A673 (cell line): ENCODE measurements at regions not wholly inside any gene's neighbourhood (a gene's known extent, or its start where the extent isn't known, plus 50 kb on each side); places are given as distances from the start of the nearest gene placed in this dataset.

Experiments used
- BruUV-seq: library from RNA; stranded (reverse); fragments of 400-500 nt; replicated peaks from 2 replicates; lab custom pipeline; 2021; lab: Mats Ljungman, UMichigan
- CTCF ChIA-PET: fragments of 300-600 bp; sonication (Branson Sonifier 250); formaldehyde crosslinking; loops from one replicate; lab custom pipeline; 2022; ENCODE audit warnings: antibody characterized with exemption; lab: Charles Lee
- POLR2A ChIA-PET: fragments of 300-600 bp; sonication (Branson Sonifier 250); formaldehyde crosslinking; loops from one replicate; lab custom pipeline; 2022; ENCODE audit warnings: antibody characterized with exemption; ENCODE audit not compliant: low non-redundant PET; lab: Charles Lee
- DNase-seq: peaks from one replicate; pipeline ENCODE4 v3.0.0-alpha.2; 2015; ENCODE audit warnings: low spot score
- H3K27ac ChIP-seq: fragments of 200-600 bp; sonication (generic); 2 replicates; pipeline ENCODE4 v1.5.1; 2016; ENCODE audit warnings: mixed run types, low read depth, mild to moderate bottlenecking, mixed read lengths, antibody characterized with exemption, low read length; ENCODE audit not compliant: poor library complexity, severe bottlenecking
- H3K27me3 ChIP-seq: fragments of 200-600 bp; sonication (generic); replicated peaks from 2 replicates; pipeline ENCODE4 v1.6.1; 2017; ENCODE audit warnings: mixed run types, low read depth, mild to moderate bottlenecking, mixed read lengths, antibody characterized with exemption, low read length; ENCODE audit not compliant: insufficient read depth, poor library complexity
- H3K36me3 ChIP-seq: fragments of 200-600 bp; sonication (generic); 2 replicates; pipeline ENCODE4 v1.6.1; 2016; ENCODE audit warnings: mixed run types, mild to moderate bottlenecking, mixed read lengths, antibody characterized with exemption, low read length; ENCODE audit not compliant: insufficient read depth, poor library complexity, severe bottlenecking
- H3K4me1 ChIP-seq: fragments of 200-600 bp; sonication (generic); 2 replicates; pipeline ENCODE4 v1.6.1; 2017; ENCODE audit warnings: mixed run types, mild to moderate bottlenecking, mixed read lengths, antibody characterized with exemption, low read length; ENCODE audit not compliant: insufficient read depth, poor library complexity, severe bottlenecking
- H3K4me3 ChIP-seq: fragments of 200-600 bp; sonication (generic); 2 replicates; pipeline ENCODE4 v1.5.1; 2016; ENCODE audit warnings: low read depth, mixed run types, mild to moderate bottlenecking, mixed read lengths, low read length; ENCODE audit not compliant: poor library complexity, severe bottlenecking
- H3K9me3 ChIP-seq: fragments of 200-600 bp; sonication (generic); 2 replicates; pipeline ENCODE4 v1.6.1; 2016; ENCODE audit warnings: mixed run types, low read depth, mild to moderate bottlenecking, mixed read lengths, antibody characterized with exemption, low read length; ENCODE audit not compliant: poor library complexity, severe bottlenecking
- EZH2 ChIP-seq: fragments of 200-600 bp; sonication (generic); IDR thresholded peaks from 2 replicates; pipeline ENCODE4 v1.6.1; 2017; ENCODE audit warnings: borderline replicate concordance, low read depth, mild to moderate bottlenecking, mixed read lengths, antibody characterized with exemption, low read length; ENCODE audit not compliant: poor library complexity, severe bottlenecking
- intact Hi-C: fragments of 100-400 bp; cut with micrococcal nuclease; formaldehyde crosslinking; loops from one replicate; pipeline ENCODE4 v1.10.0; 2022; ENCODE audit not compliant: unreplicated experiment
- TF ChIP-seq, protein P1 (sequence below): fragments of 300-800, 200-600 bp; sonication (generic); conservative IDR thresholded peaks from 2 replicates; pipeline ENCODE4 v1.5.1; 2017; ENCODE audit warnings: low read depth, mild to moderate bottlenecking, antibody characterized with exemption, low read length, moderate library complexity, mixed read lengths

DNA sequence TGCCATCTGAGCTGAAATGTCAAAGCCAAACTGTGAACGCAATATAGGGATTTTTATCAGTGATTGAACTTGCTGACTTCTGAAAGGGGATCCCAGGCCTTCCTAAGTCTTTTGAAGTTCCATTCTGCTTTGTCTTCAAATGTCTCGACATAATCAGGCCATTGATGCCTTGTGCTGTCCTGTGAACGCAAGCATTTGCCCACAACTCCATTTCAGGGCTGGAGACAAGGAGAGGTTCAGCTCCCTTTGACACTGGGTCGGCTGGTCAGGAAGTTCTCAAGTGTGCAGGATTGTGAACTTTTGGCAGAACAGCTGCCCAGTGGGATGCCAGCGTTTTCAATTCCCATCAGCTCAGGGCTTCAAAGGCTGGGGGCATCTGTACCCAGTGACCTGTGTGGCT is 345.3 kb downstream of the NUAK1 start:
- DNase-seq = no peak
- CTCF ChIA-PET = no interaction called here
- no TSS peak for BruUV-seq
- Histone ChIP-seq H3K27ac (no peak overlapping the region), H3K4me3 (no peak overlapping the region), H3K9me3 (no peaks in the 10 kb centered on the region), H3K4me1 (no peaks in the 10 kb centered on the region), H3K27me3 (no peaks in the 10 kb centered on the region), H3K36me3 (no peaks in the 10 kb centered on the region)
- intact Hi-C loops = no loop called here
- POLR2A ChIA-PET = no interaction called here
- TF ChIP-seq, protein P1, sequence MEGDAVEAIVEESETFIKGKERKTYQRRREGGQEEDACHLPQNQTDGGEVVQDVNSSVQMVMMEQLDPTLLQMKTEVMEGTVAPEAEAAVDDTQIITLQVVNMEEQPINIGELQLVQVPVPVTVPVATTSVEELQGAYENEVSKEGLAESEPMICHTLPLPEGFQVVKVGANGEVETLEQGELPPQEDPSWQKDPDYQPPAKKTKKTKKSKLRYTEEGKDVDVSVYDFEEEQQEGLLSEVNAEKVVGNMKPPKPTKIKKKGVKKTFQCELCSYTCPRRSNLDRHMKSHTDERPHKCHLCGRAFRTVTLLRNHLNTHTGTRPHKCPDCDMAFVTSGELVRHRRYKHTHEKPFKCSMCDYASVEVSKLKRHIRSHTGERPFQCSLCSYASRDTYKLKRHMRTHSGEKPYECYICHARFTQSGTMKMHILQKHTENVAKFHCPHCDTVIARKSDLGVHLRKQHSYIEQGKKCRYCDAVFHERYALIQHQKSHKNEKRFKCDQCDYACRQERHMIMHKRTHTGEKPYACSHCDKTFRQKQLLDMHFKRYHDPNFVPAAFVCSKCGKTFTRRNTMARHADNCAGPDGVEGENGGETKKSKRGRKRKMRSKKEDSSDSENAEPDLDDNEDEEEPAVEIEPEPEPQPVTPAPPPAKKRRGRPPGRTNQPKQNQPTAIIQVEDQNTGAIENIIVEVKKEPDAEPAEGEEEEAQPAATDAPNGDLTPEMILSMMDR = no peak
- TF ChIP-seq EZH2 = no peak

DNA sequence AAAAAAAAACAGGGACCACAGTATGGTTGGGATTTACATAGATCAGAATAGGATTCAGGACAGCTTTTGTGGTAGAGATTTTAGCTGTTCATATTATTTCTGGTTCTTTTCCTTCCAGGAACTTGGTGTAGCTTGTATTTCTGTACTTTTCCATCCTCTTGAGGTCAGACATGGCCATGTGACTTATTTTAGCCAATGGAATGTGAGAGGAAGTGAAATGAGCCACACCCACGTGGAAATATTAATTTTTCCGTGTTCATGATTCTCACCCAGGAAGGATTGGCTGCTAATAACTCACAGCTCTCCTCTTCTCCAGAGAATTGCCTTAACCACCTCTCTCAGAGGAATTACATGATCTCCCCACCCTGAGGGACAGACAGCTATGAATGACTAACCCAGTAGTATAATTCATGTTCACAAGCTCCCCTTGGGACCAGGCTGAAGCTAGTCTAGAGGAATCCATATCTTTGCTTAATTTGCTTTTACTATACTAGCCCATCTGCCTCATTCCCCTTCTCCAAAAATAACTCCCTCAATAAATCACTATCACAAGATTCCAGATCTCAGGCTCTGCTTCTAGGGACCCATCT is 340.4 kb downstream of the NUAK1 start:
- CTCF ChIA-PET = interaction anchor here (0.7 kb wide), 1 partner anchor 213 kb away, joined by 6 read pairs; no protein-coding TSS in a partner anchor
- no TSS peak for BruUV-seq
- no peak for DNase-seq
- no peak overlapping the region for H3K27ac ChIP-seq
- no peaks in the 10 kb centered on the region for H3K4me1 ChIP-seq
- POLR2A ChIA-PET = no interaction called here
- H3K4me3 ChIP-seq = no peak overlapping the region
- no peak for TF ChIP-seq EZH2
- TF ChIP-seq, protein P1 = no peak
- H3K36me3 ChIP-seq = no peaks in the 10 kb centered on the region
- H3K27me3 ChIP-seq = no peaks in the 10 kb centered on the region
- no peaks in the 10 kb centered on the region for H3K9me3 ChIP-seq
- intact Hi-C loops = no loop called here

DNA sequence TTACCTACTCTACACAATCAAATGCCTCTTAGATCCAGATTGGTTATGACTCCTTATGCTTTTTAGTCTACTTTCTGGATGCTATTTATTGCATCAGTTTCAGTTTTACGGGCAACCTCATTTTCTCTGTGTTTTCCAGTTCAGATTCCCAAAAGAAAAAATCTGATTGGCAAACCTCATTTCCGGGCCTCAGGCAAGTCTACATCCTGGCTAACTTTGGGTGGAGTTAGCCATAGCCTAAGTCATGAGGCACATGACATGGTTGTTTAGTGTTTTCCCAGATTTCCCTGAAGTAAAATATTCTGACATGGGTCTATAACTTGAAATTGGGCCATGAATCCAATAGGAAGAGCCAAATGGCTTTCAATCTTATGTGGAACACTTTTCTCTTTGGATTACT is 339.7 kb downstream of the NUAK1 start:
- H3K9me3 ChIP-seq = no peaks in the 10 kb centered on the region
- CTCF ChIA-PET = no interaction called here
- intact Hi-C loops = no loop called here
- no peaks in the 10 kb centered on the region for H3K4me1 ChIP-seq
- H3K36me3 ChIP-seq = no peaks in the 10 kb centered on the region
- no peak overlapping the region for H3K4me3 ChIP-seq
- POLR2A ChIA-PET = no interaction called here
- no peak for DNase-seq
- H3K27me3 ChIP-seq = no peaks in the 10 kb centered on the region
- no peak overlapping the region for H3K27ac ChIP-seq
- no TSS peak for BruUV-seq
- TF ChIP-seq EZH2 = no peak
- TF ChIP-seq, protein P1 = no peak
